ENCODE measurements at regions not wholly inside any gene's neighbourhood (a gene's known extent, or its start where the extent isn't known, plus 50 kb on each side); places are given as distances from the start of the nearest gene placed in this dataset.

GRCh38 chr15:47395076-47395475 lies 322.2 kb upstream of the SEMA6D start:
- H3K4me1 Mint-ChIP-seq (ENCODE audit: unreplicated experiment) = peaks cover 4% of the 10 kb centered on the region
- peaks cover 3% of the 10 kb centered on the region for H3K27me3 Mint-ChIP-seq (ENCODE audit: unreplicated experiment)
- no peaks in the 10 kb centered on the region for H3K9me3 Mint-ChIP-seq (ENCODE audit: unreplicated experiment)
- no peak overlapping the region for H3K4me3 Mint-ChIP-seq (ENCODE audit: unreplicated experiment)
- no peak for TF ChIP-seq CTCF (IDR thresholded peaks at IDR 0.05; ENCODE audit: unreplicated experiment)
- DNase-seq (ENCODE audit: low spot score) = no peak
- H3K36me3 Mint-ChIP-seq (ENCODE audit: low read depth, unreplicated experiment) = no peaks in the 10 kb centered on the region
- no peak overlapping the region for H3K27ac Mint-ChIP-seq (ENCODE audit: unreplicated experiment)

- no peaks in the 10 kb centered on the region for H3K36me3 Mint-ChIP-seq (ENCODE audit: low read depth, unreplicated experiment)
- no peak overlapping the region for H3K27ac Mint-ChIP-seq (ENCODE audit: unreplicated experiment)
- no peak for TF ChIP-seq CTCF (IDR thresholded peaks at IDR 0.05; ENCODE audit: unreplicated experiment)
- H3K4me1 Mint-ChIP-seq (ENCODE audit: unreplicated experiment) = peaks cover 4% of the 10 kb centered on the region
- H3K27me3 Mint-ChIP-seq (ENCODE audit: unreplicated experiment) = peaks cover 5% of the 10 kb centered on the region
- H3K4me3 Mint-ChIP-seq (ENCODE audit: unreplicated experiment) = no peak overlapping the region
- H3K9me3 Mint-ChIP-seq (ENCODE audit: unreplicated experiment) = no peaks in the 10 kb centered on the region
- no peak for DNase-seq (ENCODE audit: low spot score)
Observed at GRCh38 chr15:47397655-47398054, 319.6 kb upstream of the SEMA6D start.

GRCh38 chr15:47398132-47398531 lies 319.2 kb upstream of the SEMA6D start:
- Mint-ChIP-seq H3K4me1 (ENCODE audit: unreplicated experiment) (peaks cover 4% of the 10 kb centered on the region), H3K27me3 (ENCODE audit: unreplicated experiment) (peaks cover 7% of the 10 kb centered on the region), H3K27ac (ENCODE audit: unreplicated experiment) (no peak overlapping the region), H3K36me3 (ENCODE audit: low read depth, unreplicated experiment) (no peaks in the 10 kb centered on the region), H3K9me3 (ENCODE audit: unreplicated experiment) (no peaks in the 10 kb centered on the region), H3K4me3 (ENCODE audit: unreplicated experiment) (no peak overlapping the region)
- no peak for TF ChIP-seq CTCF (IDR thresholded peaks at IDR 0.05; ENCODE audit: unreplicated experiment)
- no peak for DNase-seq (ENCODE audit: low spot score)

GRCh38 chr15:47398594-47398993 lies 318.7 kb upstream of the SEMA6D start:
- TF ChIP-seq CTCF (IDR thresholded peaks at IDR 0.05; ENCODE audit: unreplicated experiment) = no peak
- H3K4me3 Mint-ChIP-seq (ENCODE audit: unreplicated experiment) = no peak overlapping the region
- no peak for DNase-seq (ENCODE audit: low spot score)
- H3K9me3 Mint-ChIP-seq (ENCODE audit: unreplicated experiment) = no peaks in the 10 kb centered on the region
- peaks cover 9% of the 10 kb centered on the region for H3K27me3 Mint-ChIP-seq (ENCODE audit: unreplicated experiment)
- H3K36me3 Mint-ChIP-seq (ENCODE audit: low read depth, unreplicated experiment) = no peaks in the 10 kb centered on the region
- H3K27ac Mint-ChIP-seq (ENCODE audit: unreplicated experiment) = no peak overlapping the region
- H3K4me1 Mint-ChIP-seq (ENCODE audit: unreplicated experiment) = peaks cover 4% of the 10 kb centered on the region

GRCh38 chr15:47399100-47399499 lies 318.2 kb upstream of the SEMA6D start:
- H3K9me3 Mint-ChIP-seq (ENCODE audit: unreplicated experiment) = no peaks in the 10 kb centered on the region
- no peaks in the 10 kb centered on the region for H3K36me3 Mint-ChIP-seq (ENCODE audit: low read depth, unreplicated experiment)
- peaks cover 4% of the 10 kb centered on the region for H3K4me1 Mint-ChIP-seq (ENCODE audit: unreplicated experiment)
- no peak for TF ChIP-seq CTCF (IDR thresholded peaks at IDR 0.05; ENCODE audit: unreplicated experiment)
- H3K27me3 Mint-ChIP-seq (ENCODE audit: unreplicated experiment) = peaks cover 9% of the 10 kb centered on the region
- H3K4me3 Mint-ChIP-seq (ENCODE audit: unreplicated experiment) = no peak overlapping the region
- no peak overlapping the region for H3K27ac Mint-ChIP-seq (ENCODE audit: unreplicated experiment)
- no peak for DNase-seq (ENCODE audit: low spot score)

Measured in endothelial cell (in vitro differentiated cells).